ENCODE measurements at regions not wholly inside any gene's neighbourhood (a gene's known extent, or its start where the extent isn't known, plus 50 kb on each side); places are given as distances from the start of the nearest gene placed in this dataset.

DNA sequence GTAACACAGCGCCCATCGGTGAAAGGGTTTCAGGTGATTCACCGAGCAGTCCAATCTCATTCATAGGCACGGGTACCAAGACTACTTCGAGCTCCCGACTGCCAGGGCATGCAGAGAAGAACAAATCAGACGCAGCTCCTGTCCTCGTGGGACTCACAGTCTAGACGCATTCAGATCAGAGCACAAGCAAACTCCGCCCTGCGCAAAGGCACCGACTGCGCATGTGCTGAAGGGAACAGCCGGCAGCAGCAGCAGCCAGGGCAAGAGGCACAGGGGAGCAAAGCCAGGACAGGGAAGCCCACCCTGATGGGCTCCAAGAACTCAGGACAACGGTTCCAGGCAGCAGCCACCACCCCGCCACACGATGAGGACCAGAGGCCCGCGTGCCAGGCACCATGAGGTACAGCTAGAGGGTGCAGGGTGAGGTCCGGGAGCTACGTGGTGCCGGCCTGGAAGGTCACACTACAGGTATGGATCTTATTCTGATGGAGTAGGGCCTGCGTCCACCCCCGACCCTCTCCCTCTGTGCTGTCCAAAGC, 315.7 kb downstream of the FOXL1 start:
- Histone ChIP-seq H3K9ac (ENCODE audit: low read depth in 1 of 2, low read length in 2 of 2) (no peak overlapping the region), H3K9me3 (ENCODE audit: control insufficient read depth in 2 of 2, low read length in 2 of 2) (no peaks in the 10 kb centered on the region), H3K27ac (ENCODE audit: low read depth in 2 of 2, low read length in 2 of 2) (no peak overlapping the region), H3K4me1 (ENCODE audit: control insufficient read depth in 2 of 2, insufficient read depth in 2 of 2, low read length in 2 of 2) (no peaks in the 10 kb centered on the region), H3K27me3 (ENCODE audit: control insufficient read depth in 2 of 2, insufficient read depth in 2 of 2, low read length in 2 of 2) (peaks cover 0 to 2% of the 10 kb centered on the region in 2 donors), H3K36me3 (ENCODE audit: control insufficient read depth in 2 of 2, insufficient read depth in 2 of 2, low read length in 2 of 2) (no peaks in the 10 kb centered on the region), H3K4me3 (ENCODE audit: low read length in 2 of 2) (no peak overlapping the region)

DNA sequence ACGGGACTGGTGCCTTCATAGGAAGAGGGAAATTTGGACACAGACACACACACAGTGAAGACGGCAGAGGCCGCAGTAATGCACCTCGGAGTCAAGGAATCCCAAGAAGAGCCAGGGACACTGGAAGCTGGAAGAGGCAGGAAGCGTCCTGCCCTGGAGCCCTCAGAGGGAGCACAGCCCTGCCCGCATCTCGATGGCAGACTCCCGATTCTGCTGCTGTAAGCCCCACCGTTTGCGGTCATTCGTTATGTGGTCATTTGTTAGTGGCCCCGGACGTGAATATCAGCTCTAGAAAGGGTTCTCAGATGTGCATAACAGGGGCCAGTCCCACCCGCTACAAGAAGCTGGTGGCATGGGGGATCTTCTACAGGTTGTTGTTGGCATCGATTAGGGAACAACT, 316.6 kb downstream of the FOXL1 start:
- Histone ChIP-seq H3K4me1 (ENCODE audit: control insufficient read depth in 2 of 2, insufficient read depth in 2 of 2, low read length in 2 of 2) (no peaks in the 10 kb centered on the region), H3K27ac (ENCODE audit: low read depth in 2 of 2, low read length in 2 of 2) (no peak overlapping the region), H3K9me3 (ENCODE audit: control insufficient read depth in 2 of 2, low read length in 2 of 2) (no peaks in the 10 kb centered on the region), H3K36me3 (ENCODE audit: control insufficient read depth in 2 of 2, insufficient read depth in 2 of 2, low read length in 2 of 2) (no peaks in the 10 kb centered on the region), H3K27me3 (ENCODE audit: control insufficient read depth in 2 of 2, insufficient read depth in 2 of 2, low read length in 2 of 2) (peaks cover 0 to 2% of the 10 kb centered on the region in 2 donors), H3K9ac (ENCODE audit: low read depth in 1 of 2, low read length in 2 of 2) (no peak overlapping the region), H3K4me3 (ENCODE audit: low read length in 2 of 2) (no peak overlapping the region)

DNA sequence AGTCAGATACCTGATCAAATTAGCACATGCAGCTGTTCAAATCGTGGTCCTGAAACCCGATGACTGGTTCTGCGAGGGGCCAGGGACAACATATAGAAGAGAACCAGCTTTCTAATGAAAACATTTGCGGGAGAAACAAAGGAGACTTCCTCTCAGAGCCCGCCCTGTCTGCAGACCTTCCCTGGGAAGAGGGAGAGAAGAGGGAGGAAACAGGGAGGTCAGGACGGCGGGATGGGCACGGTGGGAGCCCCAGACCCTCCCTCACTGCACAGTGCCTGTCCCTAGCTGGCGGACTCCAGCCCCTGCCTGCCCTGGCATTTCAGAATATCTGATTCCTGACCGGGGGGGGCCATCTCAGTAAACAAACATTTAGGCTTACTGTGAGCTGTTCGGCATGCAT, 317.3 kb downstream of the FOXL1 start:
- no peak overlapping the region for H3K4me3 ChIP-seq (ENCODE audit: low read length in 2 of 2)
- no peaks in the 10 kb centered on the region for H3K4me1 ChIP-seq (ENCODE audit: control insufficient read depth in 2 of 2, insufficient read depth in 2 of 2, low read length in 2 of 2)
- H3K27ac ChIP-seq (ENCODE audit: low read depth in 2 of 2, low read length in 2 of 2) = no peak overlapping the region
- H3K27me3 ChIP-seq (ENCODE audit: control insufficient read depth in 2 of 2, insufficient read depth in 2 of 2, low read length in 2 of 2) = peaks cover 0 to 2% of the 10 kb centered on the region in 2 donors
- no peak overlapping the region for H3K9ac ChIP-seq (ENCODE audit: low read depth in 1 of 2, low read length in 2 of 2)
- no peaks in the 10 kb centered on the region for H3K36me3 ChIP-seq (ENCODE audit: control insufficient read depth in 2 of 2, insufficient read depth in 2 of 2, low read length in 2 of 2)
- H3K9me3 ChIP-seq (ENCODE audit: control insufficient read depth in 2 of 2, low read length in 2 of 2) = no peaks in the 10 kb centered on the region

DNA sequence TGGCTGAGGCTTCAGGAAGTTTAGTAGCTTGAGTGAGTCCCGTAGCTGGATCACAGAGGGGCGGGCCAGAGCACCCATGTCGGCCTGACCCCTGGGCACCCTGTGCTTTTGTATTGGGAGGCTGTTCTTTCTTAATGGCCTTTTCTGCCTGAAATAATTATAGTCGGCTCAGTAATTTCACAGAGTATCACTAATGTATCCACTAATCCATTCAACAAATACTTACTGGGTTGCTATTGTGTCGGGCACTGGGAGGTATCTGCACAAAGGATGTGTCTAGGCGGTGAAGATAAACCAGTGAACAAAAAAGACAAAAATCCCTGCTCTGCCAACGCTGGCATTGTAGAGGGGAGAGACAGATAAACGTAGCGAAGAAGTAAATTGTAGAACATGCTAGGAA, 318.6 kb downstream of the FOXL1 start:
- H3K9me3 ChIP-seq (ENCODE audit: control insufficient read depth in 2 of 2, low read length in 2 of 2) = no peaks in the 10 kb centered on the region
- H3K4me3 ChIP-seq (ENCODE audit: low read length in 2 of 2) = no peak overlapping the region
- no peak overlapping the region for H3K27ac ChIP-seq (ENCODE audit: low read depth in 2 of 2, low read length in 2 of 2)
- H3K36me3 ChIP-seq (ENCODE audit: control insufficient read depth in 2 of 2, insufficient read depth in 2 of 2, low read length in 2 of 2) = no peaks in the 10 kb centered on the region
- no peak overlapping the region for H3K9ac ChIP-seq (ENCODE audit: low read depth in 1 of 2, low read length in 2 of 2)
- H3K27me3 ChIP-seq (ENCODE audit: control insufficient read depth in 2 of 2, insufficient read depth in 2 of 2, low read length in 2 of 2) = peaks cover 0 to 2% of the 10 kb centered on the region in 2 donors
- H3K4me1 ChIP-seq (ENCODE audit: control insufficient read depth in 2 of 2, insufficient read depth in 2 of 2, low read length in 2 of 2) = no peaks in the 10 kb centered on the region

DNA sequence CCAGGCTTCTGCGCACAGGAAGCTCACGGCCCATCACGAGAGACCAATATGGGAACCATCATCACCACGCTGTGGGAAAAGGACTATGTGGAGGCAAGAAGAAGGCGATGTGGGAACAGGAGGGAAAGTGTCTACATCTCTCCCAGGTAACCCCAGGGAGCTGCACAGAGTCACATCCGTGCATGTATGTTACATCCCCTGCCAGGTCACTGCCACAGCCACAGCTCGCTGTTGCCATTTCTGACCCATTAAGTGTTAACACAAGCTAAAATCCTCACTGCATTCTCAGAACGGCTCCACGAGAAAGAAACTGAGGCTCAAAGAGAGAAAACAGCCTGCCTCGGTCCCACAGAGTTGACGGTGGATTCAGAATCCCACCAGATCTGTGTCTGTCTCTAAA, 319.1 kb downstream of the FOXL1 start:
- no peaks in the 10 kb centered on the region for H3K9me3 ChIP-seq (ENCODE audit: control insufficient read depth in 2 of 2, low read length in 2 of 2)
- H3K9ac ChIP-seq (ENCODE audit: low read depth in 1 of 2, low read length in 2 of 2) = no peak overlapping the region
- H3K27me3 ChIP-seq (ENCODE audit: control insufficient read depth in 2 of 2, insufficient read depth in 2 of 2, low read length in 2 of 2) = peaks cover 0 to 2% of the 10 kb centered on the region in 2 donors
- H3K27ac ChIP-seq (ENCODE audit: low read depth in 2 of 2, low read length in 2 of 2) = no peak overlapping the region
- no peak overlapping the region for H3K4me3 ChIP-seq (ENCODE audit: low read length in 2 of 2)
- no peaks in the 10 kb centered on the region for H3K4me1 ChIP-seq (ENCODE audit: control insufficient read depth in 2 of 2, insufficient read depth in 2 of 2, low read length in 2 of 2)
- H3K36me3 ChIP-seq (ENCODE audit: control insufficient read depth in 2 of 2, insufficient read depth in 2 of 2, low read length in 2 of 2) = no peaks in the 10 kb centered on the region

DNA sequence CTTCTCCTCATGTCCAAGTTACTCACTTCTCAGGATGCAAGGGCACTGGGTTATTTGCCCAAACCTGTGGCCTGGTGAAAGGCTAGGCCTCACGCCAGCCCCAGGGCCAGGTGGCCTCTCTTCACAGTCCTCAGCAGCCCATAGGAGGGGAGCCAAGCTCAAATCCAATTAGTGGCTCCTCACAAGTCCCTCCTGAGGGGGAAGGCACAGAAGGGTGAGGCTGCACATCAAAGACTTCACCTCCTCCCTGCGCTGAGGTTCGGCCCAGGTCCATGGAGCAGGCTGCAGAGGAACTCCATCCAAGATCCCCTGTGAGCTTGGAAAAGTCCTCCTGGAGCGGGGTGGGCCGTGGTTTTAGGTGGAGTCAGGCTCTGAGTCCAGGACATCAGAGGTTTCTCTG, 320.0 kb downstream of the FOXL1 start:
- H3K4me3 ChIP-seq (ENCODE audit: low read length in 2 of 2) = no peak overlapping the region
- no peaks in the 10 kb centered on the region for H3K36me3 ChIP-seq (ENCODE audit: control insufficient read depth in 2 of 2, insufficient read depth in 2 of 2, low read length in 2 of 2)
- no peak overlapping the region for H3K27ac ChIP-seq (ENCODE audit: low read depth in 2 of 2, low read length in 2 of 2)
- no peak overlapping the region for H3K9ac ChIP-seq (ENCODE audit: low read depth in 1 of 2, low read length in 2 of 2)
- H3K9me3 ChIP-seq (ENCODE audit: control insufficient read depth in 2 of 2, low read length in 2 of 2) = no peaks in the 10 kb centered on the region
- H3K4me1 ChIP-seq (ENCODE audit: control insufficient read depth in 2 of 2, insufficient read depth in 2 of 2, low read length in 2 of 2) = no peaks in the 10 kb centered on the region
- H3K27me3 ChIP-seq (ENCODE audit: control insufficient read depth in 2 of 2, insufficient read depth in 2 of 2, low read length in 2 of 2) = peaks cover 0 to 2% of the 10 kb centered on the region in 2 donors

DNA sequence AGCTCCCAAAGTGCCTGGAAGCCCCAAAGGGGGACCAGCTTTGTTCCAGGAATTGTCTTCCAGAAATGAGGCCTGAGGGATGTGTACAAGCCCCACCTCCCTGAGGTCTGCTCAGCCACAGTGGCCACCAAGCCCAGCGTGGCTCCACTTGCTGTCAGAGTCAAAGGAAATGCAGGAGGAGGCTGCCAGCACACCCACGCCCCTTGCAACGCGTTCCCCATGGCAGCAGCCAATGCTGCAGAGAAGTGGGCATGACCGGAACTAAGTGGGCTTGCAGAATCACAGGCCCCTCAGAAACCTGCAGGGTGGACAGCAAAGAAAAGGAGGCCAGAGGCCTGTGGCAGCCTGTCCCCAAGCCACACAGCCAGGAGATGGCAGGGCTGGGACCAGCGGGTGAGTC, 320.8 kb downstream of the FOXL1 start:
- Histone ChIP-seq H3K4me3 (ENCODE audit: low read length in 2 of 2) (no peak overlapping the region), H3K4me1 (ENCODE audit: control insufficient read depth in 2 of 2, insufficient read depth in 2 of 2, low read length in 2 of 2) (no peaks in the 10 kb centered on the region), H3K9me3 (ENCODE audit: control insufficient read depth in 2 of 2, low read length in 2 of 2) (no peaks in the 10 kb centered on the region), H3K9ac (ENCODE audit: low read depth in 1 of 2, low read length in 2 of 2) (no peak overlapping the region), H3K36me3 (ENCODE audit: control insufficient read depth in 2 of 2, insufficient read depth in 2 of 2, low read length in 2 of 2) (no peaks in the 10 kb centered on the region), H3K27ac (ENCODE audit: low read depth in 2 of 2, low read length in 2 of 2) (no peak overlapping the region), H3K27me3 (ENCODE audit: control insufficient read depth in 2 of 2, insufficient read depth in 2 of 2, low read length in 2 of 2) (peaks cover 0 to 2% of the 10 kb centered on the region in 2 donors)

DNA sequence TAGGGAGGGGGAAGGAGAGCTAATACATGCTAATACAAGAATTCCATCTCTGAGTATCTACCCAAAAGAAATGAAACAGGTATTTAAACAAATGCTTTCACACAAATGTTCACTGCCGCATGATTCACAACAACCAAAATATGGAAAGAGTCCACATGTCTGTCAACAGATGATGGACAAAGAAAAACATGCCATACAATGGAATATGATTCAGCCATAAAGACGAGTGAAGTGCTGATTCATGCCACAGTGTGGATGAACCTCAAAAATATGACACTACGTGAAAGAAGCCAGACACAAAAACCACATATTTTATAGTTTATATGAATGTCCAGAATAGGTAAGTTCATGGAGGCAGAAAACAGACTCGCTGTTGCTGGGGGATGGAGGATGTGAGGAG, 321.4 kb downstream of the FOXL1 start:
- Histone ChIP-seq H3K27me3 (ENCODE audit: control insufficient read depth in 2 of 2, insufficient read depth in 2 of 2, low read length in 2 of 2) (peaks cover 0 to 2% of the 10 kb centered on the region in 2 donors), H3K9me3 (ENCODE audit: control insufficient read depth in 2 of 2, low read length in 2 of 2) (no peaks in the 10 kb centered on the region), H3K27ac (ENCODE audit: low read depth in 2 of 2, low read length in 2 of 2) (no peak overlapping the region), H3K9ac (ENCODE audit: low read depth in 1 of 2, low read length in 2 of 2) (no peak overlapping the region), H3K4me3 (ENCODE audit: low read length in 2 of 2) (no peak overlapping the region), H3K4me1 (ENCODE audit: control insufficient read depth in 2 of 2, insufficient read depth in 2 of 2, low read length in 2 of 2) (no peaks in the 10 kb centered on the region), H3K36me3 (ENCODE audit: control insufficient read depth in 2 of 2, insufficient read depth in 2 of 2, low read length in 2 of 2) (no peaks in the 10 kb centered on the region)

DNA sequence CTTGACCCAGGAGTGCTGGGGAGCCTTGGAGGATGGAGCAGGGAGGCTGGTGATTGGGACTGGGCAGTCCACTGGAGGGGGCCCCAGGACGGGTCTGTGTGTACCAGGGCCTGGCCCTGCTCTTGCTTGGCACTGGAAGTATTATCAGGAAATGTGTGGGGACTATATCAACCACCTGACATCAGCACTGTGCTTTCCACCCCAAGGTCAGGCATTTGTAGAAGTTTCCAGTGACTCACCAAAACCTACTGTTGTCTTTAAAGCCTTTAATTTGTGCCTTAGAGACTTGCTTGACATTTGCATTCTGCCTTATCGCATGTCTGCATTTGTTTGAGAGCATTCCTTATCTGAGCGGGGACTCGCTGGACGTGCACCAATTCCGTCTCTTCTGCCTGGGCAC, 323.1 kb downstream of the FOXL1 start:
- no peaks in the 10 kb centered on the region for H3K9me3 ChIP-seq (ENCODE audit: control insufficient read depth in 2 of 2, low read length in 2 of 2)
- H3K4me1 ChIP-seq (ENCODE audit: control insufficient read depth in 2 of 2, insufficient read depth in 2 of 2, low read length in 2 of 2) = no peaks in the 10 kb centered on the region
- no peak overlapping the region for H3K4me3 ChIP-seq (ENCODE audit: low read length in 2 of 2)
- no peaks in the 10 kb centered on the region for H3K36me3 ChIP-seq (ENCODE audit: control insufficient read depth in 2 of 2, insufficient read depth in 2 of 2, low read length in 2 of 2)
- no peak overlapping the region for H3K9ac ChIP-seq (ENCODE audit: low read depth in 1 of 2, low read length in 2 of 2)
- H3K27ac ChIP-seq (ENCODE audit: low read depth in 2 of 2, low read length in 2 of 2) = no peak overlapping the region
- no peaks in the 10 kb centered on the region for H3K27me3 ChIP-seq (ENCODE audit: control insufficient read depth in 2 of 2, insufficient read depth in 2 of 2, low read length in 2 of 2)

DNA sequence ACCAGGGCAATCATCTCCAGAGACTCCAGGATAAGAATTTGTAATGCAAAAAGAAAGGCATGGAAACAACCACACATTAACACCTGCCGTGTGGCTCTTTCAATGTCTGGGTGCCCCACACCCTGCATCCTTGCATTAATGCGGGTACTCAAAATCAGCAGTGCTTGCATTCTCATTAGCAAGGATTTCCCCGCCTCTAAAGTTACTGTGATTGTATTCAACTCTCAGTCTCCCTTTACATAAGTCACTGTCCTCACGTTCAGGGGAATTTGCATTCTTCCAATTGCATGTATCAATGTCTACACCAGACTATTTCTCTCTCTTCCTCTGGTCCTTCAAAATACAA, 324.3 kb downstream of the FOXL1 start:
- Histone ChIP-seq H3K4me1 (ENCODE audit: control insufficient read depth in 2 of 2, insufficient read depth in 2 of 2, low read length in 2 of 2) (no peaks in the 10 kb centered on the region), H3K4me3 (ENCODE audit: low read length in 2 of 2) (no peak overlapping the region), H3K9ac (ENCODE audit: low read depth in 1 of 2, low read length in 2 of 2) (no peak overlapping the region), H3K36me3 (ENCODE audit: control insufficient read depth in 2 of 2, insufficient read depth in 2 of 2, low read length in 2 of 2) (no peaks in the 10 kb centered on the region), H3K27ac (ENCODE audit: low read depth in 2 of 2, low read length in 2 of 2) (no peak overlapping the region), H3K27me3 (ENCODE audit: control insufficient read depth in 2 of 2, insufficient read depth in 2 of 2, low read length in 2 of 2) (no peaks in the 10 kb centered on the region), H3K9me3 (ENCODE audit: control insufficient read depth in 2 of 2, low read length in 2 of 2) (no peaks in the 10 kb centered on the region)

DNA sequence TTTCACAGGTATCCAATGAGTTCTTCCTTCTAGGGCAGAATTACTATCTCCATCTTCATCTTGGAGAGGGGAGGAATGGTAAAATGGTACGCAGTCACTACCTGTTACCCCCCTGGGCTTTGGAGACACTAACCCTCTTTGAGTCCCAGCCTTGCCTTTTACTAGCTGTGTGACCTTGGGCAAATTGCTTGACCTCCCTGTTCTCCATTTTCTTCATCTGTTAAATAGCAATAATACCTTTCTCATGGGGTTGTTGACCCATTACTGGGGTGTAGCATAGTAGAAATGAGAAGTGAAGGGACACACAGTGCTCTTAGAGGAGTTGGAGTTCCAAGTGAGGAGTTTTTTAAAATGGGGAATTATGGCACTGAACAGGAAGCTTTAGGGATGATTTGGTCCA, 324.7 kb downstream of the FOXL1 start:
- Histone ChIP-seq H3K4me1 (ENCODE audit: control insufficient read depth in 2 of 2, insufficient read depth in 2 of 2, low read length in 2 of 2) (no peaks in the 10 kb centered on the region), H3K27me3 (ENCODE audit: control insufficient read depth in 2 of 2, insufficient read depth in 2 of 2, low read length in 2 of 2) (peaks cover 0 to 2% of the 10 kb centered on the region in 2 donors), H3K4me3 (ENCODE audit: low read length in 2 of 2) (no peak overlapping the region), H3K36me3 (ENCODE audit: control insufficient read depth in 2 of 2, insufficient read depth in 2 of 2, low read length in 2 of 2) (no peaks in the 10 kb centered on the region), H3K9ac (ENCODE audit: low read depth in 1 of 2, low read length in 2 of 2) (no peak overlapping the region), H3K27ac (ENCODE audit: low read depth in 2 of 2, low read length in 2 of 2) (no peak overlapping the region), H3K9me3 (ENCODE audit: control insufficient read depth in 2 of 2, low read length in 2 of 2) (no peaks in the 10 kb centered on the region)
